Aorta (tissue), 5 donors: ENCODE measurements at regions not wholly inside any gene's neighbourhood (a gene's known extent, or its start where the extent isn't known, plus 50 kb on each side); places are given as distances from the start of the nearest gene placed in this dataset.

Source experiments
- ATAC-seq: fragments of 200-7000 bp; cut with Tn5 transposase; one replicate; pipeline ENCODE4 v1.9.1; 2022; ENCODE audit warnings: moderate library complexity; ENCODE audit not compliant: low FRiP score
- DNase-seq, 2 donors: peaks; one replicate each; pipeline ENCODE4 v3.0.0-alpha.2; 2020
- H3K27ac ChIP-seq, 2 donors: one replicate each; pipeline ENCODE4 v1.5.1; 2013; ENCODE audit warnings: low read length in 2 of 2, mild to moderate bottlenecking in 2 of 2, moderate library complexity in 2 of 2, control low read depth in 1 of 2, inconsistent platforms in 1 of 2, low read depth in 1 of 2
- H3K27me3 ChIP-seq, 2 donors: one replicate each; pipeline ENCODE4 v1.6.1; 2013; ENCODE audit warnings: control low read depth in 1 of 2, low read length in 1 of 2, mild to moderate bottlenecking in 1 of 2, moderate library complexity in 1 of 2; ENCODE audit not compliant: insufficient read depth in 2 of 2, control insufficient read depth in 1 of 2
- H3K36me3 ChIP-seq, 2 donors: one replicate each; pipeline ENCODE4 v1.6.1; 2013; ENCODE audit warnings: control low read depth in 1 of 2, low read length in 1 of 2, mild to moderate bottlenecking in 1 of 2; ENCODE audit not compliant: insufficient read depth in 2 of 2, control insufficient read depth in 1 of 2
- H3K4me1 ChIP-seq, 2 donors: one replicate each; pipeline ENCODE4 v1.6.1; 2013; ENCODE audit warnings: low read length in 2 of 2, control low read depth in 1 of 2, mild to moderate bottlenecking in 1 of 2, moderate library complexity in 1 of 2; ENCODE audit not compliant: insufficient read depth in 2 of 2, control insufficient read depth in 1 of 2
- H3K4me3 ChIP-seq, 2 donors: one replicate each; pipeline ENCODE4 v1.5.1; 2013; ENCODE audit warnings: low read length in 2 of 2, control low read depth in 1 of 2, mild to moderate bottlenecking in 1 of 2
- H3K9me3 ChIP-seq: one replicate; pipeline ENCODE4 v1.6.1; 2013; ENCODE audit warnings: mild to moderate bottlenecking, low read length; ENCODE audit not compliant: control insufficient read depth
- WGBS, 2 donors: extraction: QIAGEN DNeasy Blood & Tissue Kit; methylation state at CpG; one replicate each; pipeline ENCODE4 v1.1.7; 2013; 5-methylcytosine and 5-hydroxymethylcytosine counted together
- intact Hi-C, 2 donors: fragments of 100-400 bp; cut with DNase I; formaldehyde crosslinking; loops; one replicate each; pipeline versions ENCODE4 v1.14.2 to v1.15.0; 2022
- donor health status: healthy with polysubstance abuse.
- donor health status: Bipolar disorder and iron deficiency.
- donor health status: DM: no; HTN: no; CAD: no.
- donor health status: DM: no; HTN: no; CAD: no.
- donor health status: DM: yes; HTN: yes; CAD: no.

- Histone ChIP-seq H3K36me3 (no peaks in the 10 kb centered on the region), H3K9me3 (no peaks in the 10 kb centered on the region), H3K4me1 (no peaks in the 10 kb centered on the region), H3K27me3 (no peaks in the 10 kb centered on the region), H3K27ac (no peak overlapping the region), H3K4me3 (no peak overlapping the region)
- no peak for DNase-seq
- intact Hi-C loops = no loop called here
- no peak for ATAC-seq
- 73 to 91% methylated on average over 12 of the region's 12 CpGs for WGBS, 2 donors
Observed at GRCh38 chrX:69088171-69088938, 76.9 kb downstream of the PJA1 start.

DNA sequence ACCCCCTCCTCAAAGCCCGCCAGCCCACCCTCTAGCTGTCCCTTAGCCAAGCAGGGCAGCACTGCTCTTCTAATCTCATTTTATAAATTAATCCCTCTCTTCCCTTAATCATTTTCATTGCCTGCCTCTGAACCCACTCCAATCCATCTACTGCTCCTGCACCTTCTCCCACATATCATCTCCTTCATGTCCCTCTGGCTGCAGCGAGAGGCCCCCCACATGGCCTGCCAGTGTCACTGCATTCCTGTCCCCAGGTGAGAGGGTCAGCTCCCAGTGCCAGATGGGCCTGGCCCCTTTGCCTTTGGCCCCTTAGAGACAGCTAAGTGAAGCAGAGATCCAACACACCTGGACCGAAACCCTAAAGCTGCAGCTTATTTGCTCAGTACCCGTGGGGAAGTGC lies 79.4 kb downstream of the PJA1 start:
- intact Hi-C loops = no loop called here
- DNase-seq = no peak
- no peaks in the 10 kb centered on the region for H3K9me3 ChIP-seq
- no peaks in the 10 kb centered on the region for H3K27me3 ChIP-seq
- H3K4me3 ChIP-seq = no peak overlapping the region
- ATAC-seq = no peak
- no peak overlapping the region for H3K27ac ChIP-seq
- WGBS, 2 donors = 67 to 86% methylated on average over 4 of the region's 4 CpGs
- no peaks in the 10 kb centered on the region for H3K36me3 ChIP-seq
- H3K4me1 ChIP-seq = no peaks in the 10 kb centered on the region

DNA sequence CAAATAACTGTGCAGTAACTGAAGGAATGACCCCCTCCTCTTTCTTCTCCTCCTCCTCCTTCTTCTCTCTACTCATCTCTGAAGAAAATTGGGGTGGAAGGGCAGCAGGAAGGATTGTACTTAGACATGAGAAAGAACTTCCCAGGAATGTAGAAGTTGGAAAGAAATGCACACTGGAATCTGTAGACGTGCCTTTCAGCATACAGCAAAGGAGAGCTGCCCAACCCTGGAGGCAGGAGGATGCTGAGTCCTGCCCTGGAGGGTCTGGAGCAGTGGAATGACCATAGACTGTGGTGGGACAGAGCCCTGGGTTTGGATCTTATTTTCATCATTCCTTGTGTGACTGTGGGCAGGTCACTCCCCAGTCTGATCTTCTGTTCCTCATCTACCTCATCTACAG lies 80.1 kb downstream of the PJA1 start:
- DNase-seq = no peak
- no peaks in the 10 kb centered on the region for H3K36me3 ChIP-seq
- intact Hi-C loops = no loop called here
- H3K4me1 ChIP-seq = no peaks in the 10 kb centered on the region
- no peak overlapping the region for H3K27ac ChIP-seq
- no peak for ATAC-seq
- 32 to 39% methylated on average over 1 of the region's 1 CpG for WGBS, 2 donors
- no peak overlapping the region for H3K4me3 ChIP-seq
- H3K27me3 ChIP-seq = no peaks in the 10 kb centered on the region
- no peaks in the 10 kb centered on the region for H3K9me3 ChIP-seq

- no peak for ATAC-seq
- Histone ChIP-seq H3K9me3 (no peaks in the 10 kb centered on the region), H3K36me3 (no peaks in the 10 kb centered on the region), H3K4me3 (no peak overlapping the region), H3K4me1 (no peaks in the 10 kb centered on the region), H3K27ac (no peak overlapping the region), H3K27me3 (no peaks in the 10 kb centered on the region)
- DNase-seq = peak in 1 of 2 donors; percentile 42
- 61 to 90% methylated on average over 4 of the region's 4 CpGs for WGBS, 2 donors
- intact Hi-C loops = no loop called here
Observed at GRCh38 chrX:69083801-69084200, 81.5 kb downstream of the PJA1 start.

GRCh38 chrX:69083361-69083760 lies 81.9 kb downstream of the PJA1 start:
- intact Hi-C loops = no loop called here
- peak in 1 of 2 donors; percentile 27 for DNase-seq
- H3K4me3 ChIP-seq = no peak overlapping the region
- no peaks in the 10 kb centered on the region for H3K4me1 ChIP-seq
- no peaks in the 10 kb centered on the region for H3K36me3 ChIP-seq
- no peaks in the 10 kb centered on the region for H3K9me3 ChIP-seq
- H3K27me3 ChIP-seq = no peaks in the 10 kb centered on the region
- ATAC-seq = no peak
- 81 to 91% methylated on average over 3 of the region's 3 CpGs for WGBS, 2 donors
- no peak overlapping the region for H3K27ac ChIP-seq

- intact Hi-C loops = no loop called here
- H3K9me3 ChIP-seq = no peaks in the 10 kb centered on the region
- no peak overlapping the region for H3K4me3 ChIP-seq
- 72 to 97% methylated on average over 7 of the region's 7 CpGs for WGBS, 2 donors
- no peaks in the 10 kb centered on the region for H3K27me3 ChIP-seq
- H3K27ac ChIP-seq = no peak overlapping the region
- ATAC-seq (no peak), DNase-seq (peak in 1 of 2 donors; percentile 63)
- no peaks in the 10 kb centered on the region for H3K4me1 ChIP-seq
- no peaks in the 10 kb centered on the region for H3K36me3 ChIP-seq
Observed at GRCh38 chrX:69082753-69083150, 82.5 kb downstream of the PJA1 start.

- H3K27me3 ChIP-seq = no peaks in the 10 kb centered on the region
- intact Hi-C loops = no loop called here
Observed at GRCh38 chrX:69082055-69082752, 83.0 kb downstream of the PJA1 start.

GRCh38 chrX:69080855-69081465 lies 84.3 kb downstream of the PJA1 start:
- WGBS, 2 donors = 64 to 69% methylated on average over 15 of the region's 15 CpGs
- H3K4me3 ChIP-seq = no peak overlapping the region
- H3K27ac ChIP-seq = no peak overlapping the region
- intact Hi-C loops = no loop called here
- H3K36me3 ChIP-seq = no peaks in the 10 kb centered on the region
- DNase-seq (peak; percentile 13 to 65), ATAC-seq (no peak)
- H3K4me1 ChIP-seq = no peaks in the 10 kb centered on the region
- no peaks in the 10 kb centered on the region for H3K9me3 ChIP-seq
- no peaks in the 10 kb centered on the region for H3K27me3 ChIP-seq

More at GRCh38 chrX:69082055-69082752, 83.0 kb downstream of the PJA1 start:
- H3K27ac ChIP-seq = no peak overlapping the region
- no peaks in the 10 kb centered on the region for H3K36me3 ChIP-seq
- H3K9me3 ChIP-seq = no peaks in the 10 kb centered on the region
- ATAC-seq = no peak
- no peaks in the 10 kb centered on the region for H3K4me1 ChIP-seq
- no peak overlapping the region for H3K4me3 ChIP-seq
- 83 to 92% methylated on average over 10 of the region's 10 CpGs for WGBS, 2 donors
- peak; percentile 17 to 29 for DNase-seq
